ENCODE measurements at regions not wholly inside any gene's neighbourhood (a gene's known extent, or its start where the extent isn't known, plus 50 kb on each side); places are given as distances from the start of the nearest gene placed in this dataset.

DNA sequence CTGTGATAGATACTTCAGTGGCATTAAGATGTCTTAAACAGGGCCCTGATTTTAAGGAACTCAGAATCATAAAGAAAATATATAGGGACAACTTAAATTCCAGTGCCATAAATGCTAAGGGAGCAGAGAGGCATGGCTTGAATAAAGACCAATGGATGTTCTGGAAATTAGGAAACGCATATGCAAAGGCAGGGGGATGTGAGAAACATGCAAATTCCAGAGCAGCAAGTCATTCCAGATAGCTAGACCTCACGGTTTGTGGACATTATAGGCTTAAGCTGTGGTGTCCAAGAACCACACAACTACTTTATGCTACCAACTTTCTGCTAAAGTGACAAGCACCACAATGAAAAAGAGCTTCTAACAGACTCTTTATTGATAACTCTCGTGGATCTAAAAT, 132.6 kb upstream of the ANK2 start:
- H3K14ac ChIP-seq (ENCODE audit: insufficient read depth, low read length) = no peak overlapping the region
- H3K23me2 ChIP-seq (ENCODE audit: insufficient read length, low read depth, low read length, poor library complexity, severe bottlenecking) = no peaks in the 10 kb centered on the region
- no peak overlapping the region for H4K5ac ChIP-seq (ENCODE audit: insufficient read length, low read depth, low read length)
- H3K27ac ChIP-seq (ENCODE audit: insufficient read length, low read depth, low read length) = no peak overlapping the region
- no peak overlapping the region for H2AFZ ChIP-seq (ENCODE audit: low read length)
- peaks cover 3% of the 10 kb centered on the region; the same call in 1 of the 2 replicates for H3K4me1 ChIP-seq (ENCODE audit: insufficient read depth, low read length)
- no peaks in the 10 kb centered on the region for H3K27me3 ChIP-seq (ENCODE audit: insufficient read depth, low read length)
- Mint-ChIP-seq H3K27ac (no peak overlapping the region), H3K36me3 (ENCODE audit: insufficient read depth in 1 of 3, low read depth in 3 of 3) (no peaks in the 10 kb centered on the region; a peak in 1 of 7 replicates), H3K9me3 (no peaks in the 10 kb centered on the region), H3K4me1 (peaks cover 17 to 18% of the 10 kb centered on the region in 2 experiments), H3K27me3 (ENCODE audit: low read depth) (no peaks in the 10 kb centered on the region), H3K4me3 (no peak overlapping the region)
- H3K23ac ChIP-seq (ENCODE audit: insufficient read length, low read depth, low read length) = no peak overlapping the region
- no peak overlapping the region for H3K9ac ChIP-seq (ENCODE audit: extremely low read depth, insufficient read length, low read length)
- H3T11ph ChIP-seq (ENCODE audit: low read length) = no peak overlapping the region
- H2BK20ac ChIP-seq (ENCODE audit: low read depth, low read length, poor library complexity, severe bottlenecking) = no peak overlapping the region
- H2BK120ac ChIP-seq (ENCODE audit: low read depth, low read length, poor library complexity, severe bottlenecking) = no peak overlapping the region
- H3K79me2 ChIP-seq (ENCODE audit: insufficient read depth, low read length) = no peaks in the 10 kb centered on the region
- H2BK5ac ChIP-seq (ENCODE audit: insufficient read length, low read length) = no peak overlapping the region
- no peak overlapping the region for H3K4ac ChIP-seq (ENCODE audit: low read depth, low read length)
- no peak overlapping the region for H3K18ac ChIP-seq (ENCODE audit: insufficient read length, low read depth, low read length)
- H2AK5ac ChIP-seq (ENCODE audit: insufficient read length, low read length) = no peak overlapping the region
- no peak overlapping the region for H4K91ac ChIP-seq (ENCODE audit: insufficient read length, low read depth, low read length)
- H3K4me2 ChIP-seq (ENCODE audit: insufficient read depth, insufficient read length, low read length) = no peak overlapping the region
- no CpG with 5 or more reads among the region's 3 CpGs for WGBS (ENCODE audit: extremely low coverage, insufficient read length, low lambda C conversion rate)
- H4K20me1 ChIP-seq (ENCODE audit: control insufficient read depth, insufficient read depth, insufficient read length) = no peaks in the 10 kb centered on the region
- DNase-seq = no peak
- H3K9me3 ChIP-seq (ENCODE audit: control insufficient read depth, low read depth, low read length) = no peaks in the 10 kb centered on the region
- no peaks in the 10 kb centered on the region for H3K79me1 ChIP-seq (ENCODE audit: insufficient read depth, low read depth, low read length, poor library complexity, severe bottlenecking)
- no peak overlapping the region for H3K56ac ChIP-seq (ENCODE audit: insufficient read length, low read depth, low read length)
- no peak overlapping the region for H4K8ac ChIP-seq (replicated peaks; ENCODE audit: insufficient read length, low read depth, low read length)
- H2BK15ac ChIP-seq (ENCODE audit: low read depth, low read length) = no peak overlapping the region
- TF ChIP-seq, protein P1, sequence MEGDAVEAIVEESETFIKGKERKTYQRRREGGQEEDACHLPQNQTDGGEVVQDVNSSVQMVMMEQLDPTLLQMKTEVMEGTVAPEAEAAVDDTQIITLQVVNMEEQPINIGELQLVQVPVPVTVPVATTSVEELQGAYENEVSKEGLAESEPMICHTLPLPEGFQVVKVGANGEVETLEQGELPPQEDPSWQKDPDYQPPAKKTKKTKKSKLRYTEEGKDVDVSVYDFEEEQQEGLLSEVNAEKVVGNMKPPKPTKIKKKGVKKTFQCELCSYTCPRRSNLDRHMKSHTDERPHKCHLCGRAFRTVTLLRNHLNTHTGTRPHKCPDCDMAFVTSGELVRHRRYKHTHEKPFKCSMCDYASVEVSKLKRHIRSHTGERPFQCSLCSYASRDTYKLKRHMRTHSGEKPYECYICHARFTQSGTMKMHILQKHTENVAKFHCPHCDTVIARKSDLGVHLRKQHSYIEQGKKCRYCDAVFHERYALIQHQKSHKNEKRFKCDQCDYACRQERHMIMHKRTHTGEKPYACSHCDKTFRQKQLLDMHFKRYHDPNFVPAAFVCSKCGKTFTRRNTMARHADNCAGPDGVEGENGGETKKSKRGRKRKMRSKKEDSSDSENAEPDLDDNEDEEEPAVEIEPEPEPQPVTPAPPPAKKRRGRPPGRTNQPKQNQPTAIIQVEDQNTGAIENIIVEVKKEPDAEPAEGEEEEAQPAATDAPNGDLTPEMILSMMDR (conservative IDR thresholded peaks at IDR 0.05) = no peak
- no peak overlapping the region for H2BK12ac ChIP-seq (ENCODE audit: insufficient read length, low read depth, low read length)

Data from H9 (cell line).